Ishikawa (cell line): ENCODE measurements at regions not wholly inside any gene's neighbourhood (a gene's known extent, or its start where the extent isn't known, plus 50 kb on each side); places are given as distances from the start of the nearest gene placed in this dataset.

Experiments
- EP300 ChIP-seq: IDR thresholded peaks from 2 replicates; pipeline ENCODE4 v1.6.1; 2012; ENCODE audit warnings: borderline replicate concordance
- TAF1 ChIP-seq: IDR thresholded peaks from 2 replicates; pipeline ENCODE4 v1.6.1; 2012; ENCODE audit warnings: low read depth, mild to moderate bottlenecking

DNA sequence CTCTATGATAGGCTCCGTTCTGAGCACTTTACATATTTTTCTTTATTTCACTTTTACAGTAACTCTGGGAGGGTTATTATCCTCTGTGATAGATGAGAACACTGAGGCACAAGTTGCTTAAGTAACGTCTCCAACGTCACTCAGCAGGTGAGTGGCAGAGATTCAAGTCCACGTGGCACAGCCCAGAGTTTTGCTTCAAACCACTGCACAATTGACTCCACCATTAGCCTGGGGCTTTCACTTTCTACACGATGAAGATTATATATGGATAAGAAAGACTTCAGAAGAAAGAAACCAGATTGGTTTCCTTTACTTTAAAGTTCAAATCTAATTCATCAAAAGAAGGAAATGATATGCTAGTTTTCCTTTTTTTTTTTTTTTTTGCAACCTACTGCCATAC, 245.9 kb downstream of the SYK start:
- TF ChIP-seq EP300 (no peak), TAF1 (no peak)
